HG03571 (cell line): ENCODE measurements at regions not wholly inside any gene's neighbourhood (a gene's known extent, or its start where the extent isn't known, plus 50 kb on each side); places are given as distances from the start of the nearest gene placed in this dataset.

Source experiments
- ATAC-seq: cut with Tn5 transposase; IDR thresholded peaks from one replicate; pipeline ENCODE4 v1.9.1; 2021; ENCODE audit not compliant: unreplicated experiment

DNA sequence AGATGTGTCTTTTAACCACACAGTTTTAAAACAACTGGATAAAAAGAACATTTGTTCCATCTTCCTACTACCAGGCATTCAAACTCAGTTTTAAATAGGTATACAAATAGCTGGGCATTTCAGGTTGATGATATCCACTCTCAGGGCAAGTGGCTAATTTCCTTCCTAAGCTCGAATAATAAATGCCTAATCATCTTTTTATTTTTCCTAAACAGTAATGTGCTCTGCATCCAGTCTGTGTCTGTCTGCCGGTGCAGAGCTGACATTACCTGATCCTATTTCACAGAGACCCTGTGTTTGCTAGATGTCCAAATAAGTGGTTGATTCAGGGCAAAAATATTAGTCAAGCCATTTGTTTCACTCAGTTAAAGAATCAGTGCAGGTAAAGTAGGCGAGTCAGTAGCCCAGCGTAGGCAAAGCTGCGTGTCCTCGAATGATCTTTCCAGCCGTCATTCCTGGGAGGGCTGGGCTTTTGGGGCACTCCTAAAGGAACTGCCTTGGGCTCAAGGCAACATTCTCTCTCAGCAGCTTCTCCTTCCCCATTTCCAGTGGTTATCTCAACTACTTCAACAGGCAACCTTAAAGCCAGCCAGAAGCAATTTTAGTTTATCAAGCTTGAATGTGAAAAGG is 74.2 kb upstream of the BMP2 start:
- ATAC-seq, result no peak

DNA sequence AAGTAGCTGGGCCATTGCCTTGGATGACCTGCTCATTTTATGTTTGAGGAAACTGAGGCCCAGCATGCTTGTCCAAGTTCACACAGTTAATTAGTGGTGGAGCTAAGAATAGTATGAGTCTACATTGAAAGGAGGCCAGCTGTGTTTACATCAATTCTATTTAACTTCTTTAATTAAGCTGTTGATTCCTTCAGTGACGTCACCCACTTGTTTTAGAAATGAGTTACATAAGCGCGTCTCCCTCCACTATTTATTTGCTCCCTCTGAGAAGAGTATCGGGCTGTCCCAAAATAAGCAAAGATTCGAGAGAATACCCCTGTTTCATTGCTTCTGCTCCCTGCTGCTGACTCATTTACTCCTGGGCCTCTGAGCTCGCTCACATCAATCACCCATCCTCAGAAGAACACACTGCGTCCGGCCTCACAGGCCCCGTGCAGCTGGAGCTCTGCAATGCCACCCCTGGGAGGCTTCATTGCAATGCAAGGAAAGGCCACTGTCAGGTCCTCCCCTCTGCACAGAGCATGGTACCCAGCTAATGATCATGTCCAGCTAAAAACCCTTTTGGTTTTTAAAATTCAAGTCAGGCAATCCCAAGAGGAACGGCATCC is 74.8 kb upstream of the BMP2 start:
- no peak for ATAC-seq

DNA sequence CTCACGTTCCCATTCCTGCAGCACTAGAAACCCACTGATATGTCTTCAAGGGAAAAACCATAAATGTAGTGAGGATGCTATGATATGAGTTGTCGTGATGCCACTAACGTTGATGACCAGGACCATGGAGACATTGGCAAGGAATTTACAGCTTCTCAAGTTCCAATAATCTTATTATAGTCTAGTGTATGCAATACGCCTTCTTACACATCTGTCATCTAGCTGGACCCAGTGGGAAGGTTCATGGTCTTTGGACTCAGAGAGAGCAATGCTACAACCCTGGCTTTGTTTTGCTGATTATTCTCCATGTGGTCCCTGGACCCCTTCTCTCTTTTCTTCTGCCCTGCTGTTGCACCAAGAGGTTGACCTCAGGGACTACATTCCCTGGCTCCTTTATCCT is 76.0 kb upstream of the BMP2 start:
- ATAC-seq, result no peak

GRCh38 chr20:6689339-6689973 is 78.0 kb upstream of the BMP2 start:
- no peak for ATAC-seq

GRCh38 chr20:6686171-6686570 is 81.3 kb upstream of the BMP2 start:
- ATAC-seq, result no peak

DNA sequence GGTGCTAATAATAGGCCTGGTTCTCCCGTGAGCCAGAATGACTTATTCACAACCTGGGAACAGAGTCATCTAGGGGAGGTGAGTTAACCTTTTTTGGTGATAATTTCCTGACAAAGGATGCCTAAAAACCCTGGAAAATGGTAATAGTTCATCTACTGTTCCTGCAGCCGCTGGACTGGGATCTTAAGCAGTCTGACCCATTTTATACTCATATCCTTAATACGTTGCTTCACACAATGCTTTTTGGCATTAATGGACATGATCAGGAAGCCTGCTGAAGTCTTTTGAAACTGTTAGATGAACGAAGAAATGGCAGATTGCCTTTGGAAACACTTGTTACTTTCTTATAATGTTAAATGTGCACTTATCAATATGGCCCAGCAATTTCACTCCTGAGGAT is 81.9 kb upstream of the BMP2 start:
- no peak for ATAC-seq

DNA sequence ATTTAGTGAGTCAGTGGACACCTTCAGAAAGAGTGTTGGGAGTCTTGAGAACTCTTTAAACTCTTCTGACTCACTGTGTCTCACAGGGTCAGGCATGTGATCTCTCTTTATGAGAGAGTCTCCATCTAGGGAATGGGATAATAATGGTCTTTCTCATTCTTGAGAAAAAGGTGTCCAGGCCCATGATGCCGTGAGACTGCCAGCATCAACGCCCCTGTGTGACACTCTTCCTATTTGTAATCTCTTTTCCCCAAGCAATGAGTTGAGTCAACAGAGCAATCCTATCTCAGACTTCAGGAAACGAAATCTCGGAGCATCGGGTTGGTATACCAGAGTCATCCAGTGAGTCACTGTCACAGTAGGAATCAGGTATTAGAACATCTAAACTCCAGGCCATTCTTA is 82.3 kb upstream of the BMP2 start:
- ATAC-seq, result no peak

- ATAC-seq, result no peak
Observed at GRCh38 chr20:6683021-6683977, 84.2 kb upstream of the BMP2 start.

DNA sequence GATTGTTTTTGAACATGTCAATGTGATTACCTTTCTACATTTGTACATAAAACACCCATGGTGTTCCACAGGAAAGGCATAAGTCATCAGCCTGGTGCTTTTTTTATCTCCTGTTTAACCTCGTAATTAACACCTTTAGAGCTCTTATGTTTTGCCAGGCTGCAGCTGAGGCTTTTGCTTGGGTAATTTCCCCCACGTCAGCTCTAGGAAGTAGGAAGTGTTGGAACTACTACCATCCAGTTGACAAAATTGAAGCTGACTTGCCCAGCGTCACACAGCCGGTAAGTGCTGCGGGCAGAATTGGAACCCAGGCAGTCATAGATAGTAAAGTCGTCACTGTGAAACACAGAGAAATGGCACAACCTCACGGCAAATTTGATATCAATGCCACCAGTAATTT is 86.6 kb upstream of the BMP2 start:
- ATAC-seq, result no peak

GRCh38 chr20:6680441-6680840 is 87.0 kb upstream of the BMP2 start:
- no peak for ATAC-seq

- ATAC-seq, result no peak
Observed at GRCh38 chr20:6679086-6679485, 88.4 kb upstream of the BMP2 start.

DNA sequence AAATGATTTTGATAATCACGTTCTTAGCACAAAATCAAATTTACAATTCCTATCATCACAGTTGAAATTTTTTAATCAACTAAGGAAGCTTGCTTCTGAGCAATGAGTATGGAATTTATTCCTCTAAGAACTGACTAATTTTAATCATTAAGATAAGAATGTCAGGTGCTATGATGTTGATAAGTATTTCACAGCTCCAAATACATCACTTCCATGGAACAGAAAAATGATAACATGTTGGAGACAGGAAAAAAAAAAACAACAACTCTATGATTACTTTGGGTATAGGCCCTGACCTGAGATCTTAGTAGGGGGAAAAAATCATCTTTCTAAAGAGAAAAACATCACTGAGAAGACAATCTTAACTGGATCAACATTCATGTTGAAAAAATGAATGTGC is 89.4 kb upstream of the BMP2 start:
- no peak for ATAC-seq

DNA sequence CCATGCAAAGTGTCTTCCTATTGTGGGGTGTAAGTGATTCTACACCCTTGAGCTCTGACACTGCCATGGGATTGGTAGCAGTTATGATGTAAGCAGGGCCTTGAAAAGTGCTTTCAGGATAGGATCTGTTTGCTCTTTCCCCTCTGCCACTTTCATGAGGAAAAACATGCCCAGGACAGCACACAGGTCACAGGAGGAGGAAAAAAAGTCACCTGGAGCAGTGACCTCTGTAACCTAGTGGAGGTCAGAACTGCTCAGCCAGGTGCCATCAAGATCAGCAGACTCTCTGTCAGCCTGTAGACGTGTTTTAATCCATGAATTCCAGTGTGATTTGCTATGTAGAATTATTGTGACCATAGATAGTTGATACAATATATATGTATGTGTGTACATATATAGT is 92.7 kb upstream of the BMP2 start:
- no peak for ATAC-seq

GRCh38 chr20:6673071-6673470 is 94.4 kb upstream of the BMP2 start:
- no peak for ATAC-seq

GRCh38 chr20:6671829-6672228 is 95.7 kb upstream of the BMP2 start:
- no peak for ATAC-seq

DNA sequence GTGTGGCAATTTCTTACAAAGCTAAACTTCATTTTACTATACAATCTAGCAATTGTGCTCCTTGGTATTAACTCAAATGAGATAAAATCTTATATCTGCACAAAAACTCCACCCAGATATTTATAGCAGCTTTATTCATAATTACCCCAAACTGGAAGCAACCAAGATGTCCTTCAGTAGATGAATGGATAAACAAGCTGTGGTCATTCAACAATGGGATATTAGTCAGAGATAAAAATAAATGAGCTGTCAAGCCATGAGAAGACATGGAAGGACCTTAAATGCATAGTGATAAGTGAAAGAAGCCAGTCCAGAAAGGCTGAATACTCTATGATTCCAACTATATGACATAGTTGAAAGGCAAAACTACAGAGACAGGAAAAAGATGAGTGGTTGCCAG is 98.9 kb upstream of the BMP2 start:
- no peak for ATAC-seq

- ATAC-seq, result no peak
Observed at GRCh38 chr20:6665621-6666355, 101.7 kb upstream of the BMP2 start.

GRCh38 chr20:6665161-6665560 is 102.3 kb upstream of the BMP2 start:
- ATAC-seq, result no peak

- ATAC-seq, result no peak
Observed at GRCh38 chr20:6664574-6664973, 102.9 kb upstream of the BMP2 start.

- ATAC-seq, result no peak
Observed at GRCh38 chr20:6663751-6664388, 103.6 kb upstream of the BMP2 start.
